PC-9 (cell line): ENCODE measurements at regions not wholly inside any gene's neighbourhood (a gene's known extent, or its start where the extent isn't known, plus 50 kb on each side); places are given as distances from the start of the nearest gene placed in this dataset.

Experiments used
- BruUV-seq: library from RNA; stranded (reverse); fragments of 400-500 nt; replicated peaks from 2 replicates; lab custom pipeline; 2021; lab: Mats Ljungman, UMichigan
- CTCF ChIA-PET: fragments of 300-600 bp; sonication (Branson Sonifier 250); formaldehyde crosslinking; loops from one replicate; lab custom pipeline; 2022; ENCODE audit warnings: antibody characterized with exemption; lab: Charles Lee
- POLR2A ChIA-PET: fragments of 300-600 bp; sonication (Branson Sonifier 250); formaldehyde crosslinking; loops from one replicate; lab custom pipeline; 2022; ENCODE audit warnings: antibody characterized with exemption; ENCODE audit not compliant: unreplicated experiment; lab: Charles Lee
- DNase-seq, 2 experiments: peaks; one replicate each; pipeline versions ENCODE4 v3.0.0 to v3.0.0-alpha.2; 2015 to 2022; ENCODE audit warnings: mixed read lengths in 1 of 2
- H2AFZ ChIP-seq: fragments of 200-600 bp; sonication (generic); 2 replicates; pipeline ENCODE4 v1.8.1; 2017; ENCODE audit warnings: antibody characterized with exemption
- H3F3A ChIP-seq: fragments of 200-600 bp; sonication (generic); 2 replicates; pipeline ENCODE4 v1.8.1; 2017; ENCODE audit warnings: antibody characterized with exemption, mild to moderate bottlenecking, low read depth; ENCODE audit not compliant: insufficient read depth
- H3K27ac ChIP-seq: fragments of 200-600 bp; sonication (generic); 2 replicates; pipeline ENCODE4 v1.6.1; 2016; ENCODE audit warnings: mixed run types
- H3K27me3 ChIP-seq: fragments of 200-600 bp; sonication (generic); 2 replicates; pipeline ENCODE4 v1.6.1; 2016; ENCODE audit warnings: low read depth, mixed run types; ENCODE audit not compliant: insufficient read depth
- H3K36me3 ChIP-seq: fragments of 200-600 bp; sonication (generic); 2 replicates; pipeline ENCODE4 v1.6.1; 2016; ENCODE audit warnings: low read depth, mixed run types
- H3K4me1 ChIP-seq: fragments of 200-600 bp; sonication (generic); replicated peaks from 2 replicates; pipeline ENCODE4 v1.6.1; 2016; ENCODE audit warnings: mixed run types; ENCODE audit not compliant: insufficient read depth
- H3K4me2 ChIP-seq: fragments of 200-600 bp; sonication (generic); 2 replicates; pipeline ENCODE4 v1.6.1; 2017; ENCODE audit warnings: mixed run types
- H3K4me3 ChIP-seq: fragments of 200-600 bp; sonication (generic); 2 replicates; pipeline ENCODE4 v1.6.1; 2016; ENCODE audit warnings: mixed run types
- H3K79me2 ChIP-seq: fragments of 200-600 bp; sonication (generic); 2 replicates; pipeline ENCODE4 v1.6.1; 2017; ENCODE audit warnings: low read depth, mixed run types
- H3K9me2 ChIP-seq: fragments of 200-600 bp; sonication (generic); 2 replicates; pipeline ENCODE4 v1.8.1; 2017; ENCODE audit warnings: mild to moderate bottlenecking; ENCODE audit not compliant: insufficient read depth
- H3K9me3 ChIP-seq: fragments of 200-600 bp; sonication (generic); 2 replicates; pipeline ENCODE4 v1.8.1; 2016; ENCODE audit warnings: low read depth; ENCODE audit not compliant: insufficient read depth
- H4K20me1 ChIP-seq: fragments of 200-600 bp; sonication (generic); 2 replicates; pipeline ENCODE4 v1.8.1; 2017; ENCODE audit not compliant: insufficient read depth
- EZH2 ChIP-seq: fragments of 200-600 bp; sonication (generic); IDR thresholded peaks from 2 replicates; pipeline ENCODE4 v1.8.0; 2017; ENCODE audit warnings: antibody characterized with exemption, low read depth
- intact Hi-C: fragments of 100-400 bp; cut with micrococcal nuclease; formaldehyde crosslinking; loops from one replicate; pipeline ENCODE4 v1.10.0; 2022; ENCODE audit not compliant: unreplicated experiment
- TF ChIP-seq, protein P1 (sequence below): fragments of 200-600 bp; sonication (generic); conservative IDR thresholded peaks from 2 replicates; pipeline ENCODE4 v1.6.1; 2017; ENCODE audit warnings: mixed run types, antibody characterized with exemption, mild to moderate bottlenecking, moderate library complexity

DNA sequence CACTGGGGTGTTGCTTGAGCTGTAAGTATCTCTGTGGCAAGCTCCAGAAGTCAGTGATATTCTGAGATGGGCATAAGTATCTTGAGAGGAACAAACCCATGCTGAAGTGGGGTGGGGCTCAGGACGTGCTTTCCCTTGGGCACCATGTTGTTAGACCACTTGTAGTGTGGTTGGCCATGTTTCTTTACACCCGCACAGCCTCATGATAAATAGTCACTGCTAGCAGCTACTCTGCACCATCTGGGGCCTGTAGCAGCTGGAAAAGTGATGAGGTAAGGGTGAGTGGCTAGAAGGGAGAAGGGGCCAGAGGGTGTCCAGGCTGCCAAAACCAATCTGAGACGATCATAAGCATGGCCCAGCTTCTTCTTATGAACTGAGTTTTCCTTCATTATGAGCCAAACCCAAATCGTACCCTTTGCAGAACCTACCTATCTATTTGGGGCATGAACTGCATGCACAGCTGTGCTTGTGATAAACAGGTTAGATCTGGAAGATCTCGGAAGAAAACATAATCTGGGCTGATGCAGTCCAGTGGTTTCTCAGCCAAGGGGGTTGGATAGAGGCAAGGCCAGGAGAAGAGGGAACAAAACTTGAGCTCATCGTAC lies 91.9 kb upstream of the IRF2BP2 start:
- Histone ChIP-seq H3K27me3 (no peaks in the 10 kb centered on the region), H3K4me2 (no peak overlapping the region), H3K4me1 (no peaks in the 10 kb centered on the region), H3K27ac (no peak overlapping the region), H3K9me3 (no peaks in the 10 kb centered on the region), H4K20me1 (no peaks in the 10 kb centered on the region), H2AFZ (no peak overlapping the region), H3F3A (no peaks in the 10 kb centered on the region), H3K9me2 (no peaks in the 10 kb centered on the region), H3K4me3 (no peak overlapping the region), H3K36me3 (no peaks in the 10 kb centered on the region), H3K79me2 (no peaks in the 10 kb centered on the region)
- DNase-seq, result no peak
- TF ChIP-seq, protein P1, sequence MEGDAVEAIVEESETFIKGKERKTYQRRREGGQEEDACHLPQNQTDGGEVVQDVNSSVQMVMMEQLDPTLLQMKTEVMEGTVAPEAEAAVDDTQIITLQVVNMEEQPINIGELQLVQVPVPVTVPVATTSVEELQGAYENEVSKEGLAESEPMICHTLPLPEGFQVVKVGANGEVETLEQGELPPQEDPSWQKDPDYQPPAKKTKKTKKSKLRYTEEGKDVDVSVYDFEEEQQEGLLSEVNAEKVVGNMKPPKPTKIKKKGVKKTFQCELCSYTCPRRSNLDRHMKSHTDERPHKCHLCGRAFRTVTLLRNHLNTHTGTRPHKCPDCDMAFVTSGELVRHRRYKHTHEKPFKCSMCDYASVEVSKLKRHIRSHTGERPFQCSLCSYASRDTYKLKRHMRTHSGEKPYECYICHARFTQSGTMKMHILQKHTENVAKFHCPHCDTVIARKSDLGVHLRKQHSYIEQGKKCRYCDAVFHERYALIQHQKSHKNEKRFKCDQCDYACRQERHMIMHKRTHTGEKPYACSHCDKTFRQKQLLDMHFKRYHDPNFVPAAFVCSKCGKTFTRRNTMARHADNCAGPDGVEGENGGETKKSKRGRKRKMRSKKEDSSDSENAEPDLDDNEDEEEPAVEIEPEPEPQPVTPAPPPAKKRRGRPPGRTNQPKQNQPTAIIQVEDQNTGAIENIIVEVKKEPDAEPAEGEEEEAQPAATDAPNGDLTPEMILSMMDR, result no peak
- no peak for TF ChIP-seq EZH2
- BruUV-seq, result no TSS peak
- ChIA-PET CTCF (no interaction called here), POLR2A (interaction anchor here (0.6 kb wide), 1 partner anchor 92 kb away, joined by 5 read pairs; the partner anchor contains the start of gene IRF2BP2)
- intact Hi-C loops, result no loop called here

DNA sequence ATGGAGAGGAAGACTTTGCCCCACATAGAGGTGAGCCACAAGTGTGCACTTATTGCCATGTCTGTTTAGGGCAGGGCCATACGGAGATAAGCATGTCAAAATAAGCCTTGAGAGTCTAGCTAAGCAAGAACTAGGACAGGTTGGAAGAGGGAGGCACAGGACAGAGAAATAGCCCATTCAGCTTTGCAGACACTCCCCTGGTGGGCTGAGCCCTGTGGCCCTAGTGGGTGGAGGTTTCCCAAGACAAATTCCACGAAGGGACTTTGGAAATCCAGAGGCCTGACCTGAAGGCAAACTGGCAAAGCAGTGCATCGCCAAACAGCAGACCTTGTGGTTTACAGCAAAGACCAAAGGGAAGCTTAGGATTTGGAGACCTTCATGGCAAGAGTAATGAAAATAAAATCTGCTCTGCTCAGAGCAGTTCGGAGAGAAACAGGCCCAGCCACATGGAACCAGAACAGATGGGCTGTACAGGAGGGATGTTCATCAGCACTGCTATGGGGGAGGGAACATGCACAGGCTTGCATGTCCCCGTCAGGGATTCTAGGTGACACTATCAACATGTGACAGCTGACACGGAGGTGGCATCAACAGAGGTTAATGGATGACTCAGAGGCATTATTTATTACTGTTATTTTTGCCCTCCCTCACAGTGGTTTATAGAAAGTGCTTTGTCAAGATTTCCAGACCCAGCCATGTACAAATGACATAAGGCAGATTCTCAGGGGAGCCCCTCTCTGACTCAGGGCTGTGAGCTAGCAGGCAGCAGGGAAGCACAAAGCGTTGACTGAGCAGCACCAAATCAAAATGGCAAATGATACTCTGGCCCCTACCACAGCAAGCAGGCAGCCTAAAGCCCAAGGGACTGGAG lies 90.1 kb upstream of the IRF2BP2 start:
- Histone ChIP-seq H3K27ac (no peak overlapping the region), H2AFZ (no peak overlapping the region), H3K27me3 (no peaks in the 10 kb centered on the region), H4K20me1 (no peaks in the 10 kb centered on the region), H3K4me1 (no peaks in the 10 kb centered on the region), H3K4me2 (no peak overlapping the region), H3F3A (no peaks in the 10 kb centered on the region), H3K9me3 (no peaks in the 10 kb centered on the region), H3K9me2 (no peaks in the 10 kb centered on the region), H3K4me3 (no peak overlapping the region), H3K79me2 (no peaks in the 10 kb centered on the region), H3K36me3 (no peaks in the 10 kb centered on the region)
- ChIA-PET CTCF (no interaction called here), POLR2A (no interaction called here)
- intact Hi-C loops, result no loop called here
- TF ChIP-seq, protein P1, result no peak
- TF ChIP-seq EZH2, result no peak
- no peak for DNase-seq
- no TSS peak for BruUV-seq

DNA sequence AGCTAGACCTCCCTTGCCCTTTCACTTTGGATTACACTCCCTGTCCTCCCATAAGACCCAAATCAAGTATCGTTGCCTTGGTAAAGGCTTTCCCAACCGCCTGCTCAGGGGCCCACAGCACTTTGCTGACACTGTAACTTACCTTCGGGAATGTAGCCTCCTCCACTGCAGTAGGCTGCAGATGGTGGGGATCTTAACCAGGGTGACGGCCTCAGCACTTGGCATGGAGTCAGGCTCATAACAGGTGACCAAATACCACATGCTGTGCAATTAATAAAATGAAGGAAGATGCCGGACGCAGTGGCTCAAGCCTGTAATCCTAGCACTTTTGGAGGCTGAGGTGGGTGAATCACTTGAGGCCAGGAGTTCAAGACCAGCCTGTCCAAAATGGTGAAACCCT lies 88.7 kb upstream of the IRF2BP2 start:
- Histone ChIP-seq H3K27ac (no peak overlapping the region), H3K4me3 (no peak overlapping the region), H3F3A (no peaks in the 10 kb centered on the region), H3K79me2 (no peaks in the 10 kb centered on the region), H3K9me2 (no peaks in the 10 kb centered on the region), H3K4me1 (no peaks in the 10 kb centered on the region), H3K36me3 (no peaks in the 10 kb centered on the region), H3K27me3 (no peaks in the 10 kb centered on the region), H3K4me2 (no peak overlapping the region), H2AFZ (no peak overlapping the region), H4K20me1 (no peaks in the 10 kb centered on the region), H3K9me3 (no peaks in the 10 kb centered on the region)
- DNase-seq, result no peak
- intact Hi-C loops, result no loop called here
- no peak for TF ChIP-seq EZH2
- TF ChIP-seq, protein P1, result no peak
- CTCF ChIA-PET, result no interaction called here
- no TSS peak for BruUV-seq
- POLR2A ChIA-PET, result no interaction called here
